IMR-90 (cell line): ENCODE measurements at regions not wholly inside any gene's neighbourhood (a gene's known extent, or its start where the extent isn't known, plus 50 kb on each side); places are given as distances from the start of the nearest gene placed in this dataset.

ENCODE experiments used
- ATAC-seq: fragments of 200-7000 bp; cut with Tn5 transposase; 2 replicates; pipeline ENCODE4 v1.9.1; 2020; ENCODE audit warnings: low read depth, mild to moderate bottlenecking, moderate library complexity
- BruUV-seq: library from RNA; stranded (reverse); fragments of 400-500 nt; replicated peaks from 2 replicates; lab custom pipeline; 2021; lab: Mats Ljungman, UMichigan
- CTCF ChIA-PET: fragments of 300-600 bp; formaldehyde crosslinking; extraction: SDS; loops from one replicate; lab custom pipeline; 2021; ENCODE audit warnings: antibody characterized with exemption; lab: Yijun Ruan, JAX
- POLR2A ChIA-PET: fragments of 300-600 bp; sonication (Branson Sonifier 250); formaldehyde crosslinking; loops from one replicate; lab custom pipeline; 2022; ENCODE audit warnings: antibody characterized with exemption; ENCODE audit not compliant: unreplicated experiment; lab: Charles Lee
- DNase-seq: peaks from one replicate; pipeline ENCODE4 v3.0.0; 2013
- H2AFZ ChIP-seq: replicated peaks from 2 replicates; pipeline ENCODE3; 2013; ENCODE audit warnings: low read length, mild to moderate bottlenecking; ENCODE audit not compliant: poor library complexity
- H2AK5ac ChIP-seq: 2 replicates; pipeline ENCODE4 v1.6.1; 2013; ENCODE audit warnings: low read depth, low read length, inconsistent platforms
- H2AK9ac ChIP-seq: replicated peaks from 2 replicates; pipeline ENCODE3; 2013; ENCODE audit warnings: mild to moderate bottlenecking, low read depth, low read length, moderate library complexity; ENCODE audit not compliant: poor library complexity
- H2BK120ac ChIP-seq: 2 replicates; pipeline ENCODE4 v1.6.1; 2013; ENCODE audit warnings: low read depth, low read length, inconsistent platforms
- H2BK15ac ChIP-seq: 3 replicates; pipeline ENCODE4 v1.6.1; 2013; ENCODE audit warnings: low read depth, low read length, inconsistent platforms
- H2BK20ac ChIP-seq: 2 replicates; pipeline ENCODE4 v1.6.1; 2013; ENCODE audit warnings: low read depth, mild to moderate bottlenecking, inconsistent platforms, low read length, moderate library complexity
- H2BK5ac ChIP-seq: 2 replicates; pipeline ENCODE4 v1.6.1; 2013; ENCODE audit warnings: mild to moderate bottlenecking, low read depth, low read length, inconsistent platforms; ENCODE audit not compliant: poor library complexity, severe bottlenecking
- H3K14ac ChIP-seq: replicated peaks from 2 replicates; pipeline ENCODE4 v1.6.1; 2013; ENCODE audit warnings: low read depth, low read length, inconsistent platforms
- H3K18ac ChIP-seq: 2 replicates; pipeline ENCODE4 v1.6.1; 2013; ENCODE audit warnings: low read depth, low read length, control low read depth
- H3K23ac ChIP-seq: 2 replicates; pipeline ENCODE4 v1.6.1; 2013; ENCODE audit warnings: low read depth, low read length, inconsistent platforms
- H3K27ac ChIP-seq: 2 replicates; pipeline ENCODE4 v1.5.1; 2013; ENCODE audit warnings: mild to moderate bottlenecking, control low read depth, low read length; ENCODE audit not compliant: insufficient read depth
- H3K27me3 ChIP-seq: 2 replicates; pipeline ENCODE4 v1.6.1; 2013; ENCODE audit warnings: low read length; ENCODE audit not compliant: control insufficient read depth, insufficient read depth
- H3K36me3 ChIP-seq: 2 replicates; pipeline ENCODE4 v1.6.1; 2013; ENCODE audit warnings: low read length, mixed read lengths; ENCODE audit not compliant: control insufficient read depth, insufficient read depth
- H3K4ac ChIP-seq: 2 replicates; pipeline ENCODE4 v1.6.1; 2013; ENCODE audit warnings: low read depth, low read length, inconsistent platforms
- H3K4me1 ChIP-seq: 2 replicates; pipeline ENCODE4 v1.6.1; 2013; ENCODE audit warnings: low read length, mixed read lengths; ENCODE audit not compliant: control insufficient read depth, insufficient read depth
- H3K4me2 ChIP-seq: 2 replicates; pipeline ENCODE4 v1.6.1; 2013; ENCODE audit warnings: low read depth, mild to moderate bottlenecking, control low read depth, low read length, moderate library complexity
- H3K4me3 ChIP-seq: 2 replicates; pipeline ENCODE4 v1.5.1; 2013; ENCODE audit warnings: low read depth, mild to moderate bottlenecking, control low read depth, low read length, moderate library complexity; ENCODE audit not compliant: insufficient read depth
- H3K56ac ChIP-seq: 2 replicates; pipeline ENCODE4 v1.6.1; 2013; ENCODE audit warnings: low read length, inconsistent platforms; ENCODE audit not compliant: insufficient read depth; ENCODE audit errors: extremely low read depth
- H3K79me1 ChIP-seq, 2 experiments: 2 replicates each; pipeline ENCODE4 v1.6.1; 2013; ENCODE audit warnings: low read length in 2 of 2, inconsistent platforms in 1 of 2, low read depth in 1 of 2
- H3K9ac ChIP-seq: 2 replicates; pipeline ENCODE4 v1.6.1; 2013; ENCODE audit warnings: low read depth, low read length, control low read depth
- H3K9me1 ChIP-seq: 2 replicates; pipeline ENCODE4 v1.6.1; 2013; ENCODE audit warnings: low read length, inconsistent platforms; ENCODE audit not compliant: insufficient read depth
- H3K9me3 ChIP-seq: 2 replicates; pipeline ENCODE4 v1.6.1; 2013; ENCODE audit warnings: low read length; ENCODE audit not compliant: control insufficient read depth, insufficient read depth
- H4K20me1 ChIP-seq: 2 replicates; pipeline ENCODE4 v1.6.1; 2013; ENCODE audit warnings: low read length, inconsistent platforms; ENCODE audit not compliant: insufficient read depth
- H4K5ac ChIP-seq: 2 replicates; pipeline ENCODE4 v1.6.1; 2013; ENCODE audit warnings: mild to moderate bottlenecking, low read depth, low read length, control low read depth
- H4K8ac ChIP-seq, 2 experiments: 2 replicates each; pipeline ENCODE4 v1.6.1; 2013; ENCODE audit warnings: low read depth in 2 of 2, low read length in 2 of 2, control low read depth in 1 of 2, inconsistent platforms in 1 of 2
- H4K91ac ChIP-seq: 2 replicates; pipeline ENCODE4 v1.6.1; 2013; ENCODE audit warnings: low read depth, low read length, inconsistent platforms; ENCODE audit not compliant: insufficient read depth
- RAD21 ChIP-seq: IDR thresholded peaks from 2 replicates; pipeline ENCODE4 v1.6.1; 2012; ENCODE audit warnings: low read length, improper control_type of control experiment
- WGBS, 2 experiments: methylation state at CpG; one replicate each; pipeline versions ENCODE4 v1.1.5 to v1.1.7; 2013; ENCODE audit warnings: missing lambda C conversion rate in 2 of 2; ENCODE audit not compliant: insufficient read length in 1 of 2; ENCODE audit errors: extremely low coverage in 2 of 2; 5-methylcytosine and 5-hydroxymethylcytosine counted together
- dilution Hi-C: fragments of 300-500 bp; cut with HindIII; formaldehyde crosslinking; loops from one replicate; pipeline ENCODE4 v1.14.3; 2018; ENCODE audit warnings: low sequenced_read_pairs; ENCODE audit not compliant: unreplicated experiment
- in situ Hi-C: fragments of 300-500 bp; cut with MboI; formaldehyde crosslinking; loops from 3 replicates; pipeline ENCODE4 v1.14.3; 2019; ENCODE audit warnings: low sequenced_read_pairs, inconsistent platforms, mixed read lengths
- intact Hi-C: fragments of 100-400 bp; cut with micrococcal nuclease; formaldehyde crosslinking; loops from 2 replicates; pipeline ENCODE4 v1.10.0; 2022
- TF ChIP-seq, protein P1 (sequence below): fragments of 150-350 bp; IDR thresholded peaks from 2 replicates; pipeline ENCODE4 v1.6.1; 2017; ENCODE audit warnings: mild to moderate bottlenecking, antibody characterized with exemption, low read length, low read depth

- Histone ChIP-seq H4K5ac (no peak overlapping the region), H3K18ac (no peak overlapping the region), H3K4me3 (no peak overlapping the region), H3K23ac (no peak overlapping the region), H2AK5ac (no peak overlapping the region), H2BK5ac (no peak overlapping the region), H3K14ac (no peak overlapping the region), H4K91ac (no peak overlapping the region), H2AK9ac (no peak overlapping the region), H2BK120ac (no peak overlapping the region), H2AFZ (no peak overlapping the region), H3K27ac (no peak overlapping the region), H3K9ac (no peak overlapping the region), H3K9me3 (peaks cover 5% of the 10 kb centered on the region; the same call in 1 of the 2 replicates), H3K27me3 (no peaks in the 10 kb centered on the region), H2BK15ac (no peak overlapping the region), H4K20me1 (no peaks in the 10 kb centered on the region; the same call in 1 of the 2 replicates), H3K4me1 (no peaks in the 10 kb centered on the region), H3K4ac (no peak overlapping the region), H3K79me1 (no peaks in the 10 kb centered on the region), H4K8ac (no peak overlapping the region), H3K36me3 (no peaks in the 10 kb centered on the region; the same call in 1 of the 2 replicates), H3K56ac (no peak overlapping the region), H3K4me2 (no peak overlapping the region), H3K9me1 (no peaks in the 10 kb centered on the region), H2BK20ac (no peak overlapping the region)
- dilution Hi-C loops: no loop called here
- ATAC-seq (no peak), DNase-seq (no peak)
- in situ Hi-C loops: no loop called here
- 85% methylated on average over 8 of the region's 11 CpGs; no CpG with 5 or more reads in 1 of the 2 experiments for WGBS, 2 experiments
- no TSS peak for BruUV-seq
- ChIA-PET POLR2A (no interaction called here), CTCF (no interaction called here)
- no peak for TF ChIP-seq RAD21
- TF ChIP-seq, protein P1, sequence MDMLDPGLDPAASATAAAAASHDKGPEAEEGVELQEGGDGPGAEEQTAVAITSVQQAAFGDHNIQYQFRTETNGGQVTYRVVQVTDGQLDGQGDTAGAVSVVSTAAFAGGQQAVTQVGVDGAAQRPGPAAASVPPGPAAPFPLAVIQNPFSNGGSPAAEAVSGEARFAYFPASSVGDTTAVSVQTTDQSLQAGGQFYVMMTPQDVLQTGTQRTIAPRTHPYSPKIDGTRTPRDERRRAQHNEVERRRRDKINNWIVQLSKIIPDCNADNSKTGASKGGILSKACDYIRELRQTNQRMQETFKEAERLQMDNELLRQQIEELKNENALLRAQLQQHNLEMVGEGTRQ: no peak
- intact Hi-C loops: no loop called here
These were observed 415.3 kb downstream of the CTTN start for GRCh38 chr11:70813651-70814050.
